Fibroblast of lung (primary cell): ENCODE measurements at regions not wholly inside any gene's neighbourhood (a gene's known extent, or its start where the extent isn't known, plus 50 kb on each side); places are given as distances from the start of the nearest gene placed in this dataset.

Source experiments
- DNase-seq, 2 donors: peaks; one replicate each; pipeline versions ENCODE4 v3.0.0 to v3.0.0-alpha.2; 2010; ENCODE audit warnings: low read depth in 2 of 2
- H2AFZ ChIP-seq: 2 replicates; pipeline ENCODE4 v1.5.1; 2012; ENCODE audit warnings: low read length, control low read depth, inconsistent platforms
- H3K27ac ChIP-seq: 2 replicates; pipeline ENCODE4 v1.5.1; 2011; ENCODE audit warnings: low read length, control low read depth; ENCODE audit not compliant: insufficient read depth
- H3K27me3 ChIP-seq: 2 replicates; pipeline ENCODE4 v1.5.1; 2011; ENCODE audit warnings: mild to moderate bottlenecking, low read length; ENCODE audit not compliant: control insufficient read depth, insufficient read depth
- H3K36me3 ChIP-seq: 2 replicates; pipeline ENCODE4 v1.5.1; 2011; ENCODE audit warnings: low read length; ENCODE audit not compliant: control insufficient read depth, insufficient read depth
- H3K4me1 ChIP-seq: 2 replicates; pipeline ENCODE4 v1.5.1; 2011; ENCODE audit warnings: low read length; ENCODE audit not compliant: control insufficient read depth, insufficient read depth; ENCODE audit errors: extremely low read depth
- H3K4me2 ChIP-seq: 2 replicates; pipeline ENCODE4 v1.5.1; 2011; ENCODE audit warnings: low read length, control low read depth; ENCODE audit not compliant: insufficient read depth; ENCODE audit errors: extremely low read depth
- H3K4me3 ChIP-seq, 4 experiments: fragments of 200-600 bp in 1 of 4; sonication (generic) in 1 of 4; replicated peaks in 1 of 4; 2 replicates each; pipeline ENCODE4 v1.5.1; 2011 to 2016; ENCODE audit warnings: low read length in 4 of 4, low read depth in 3 of 4, mild to moderate bottlenecking in 3 of 4, control low read depth in 2 of 4, inconsistent platforms in 1 of 4, mixed read lengths in 1 of 4; ENCODE audit not compliant: insufficient read depth in 1 of 4; ENCODE audit errors: control extremely low read depth in 1 of 4
- H3K79me2 ChIP-seq: 2 replicates; pipeline ENCODE4 v1.5.1; 2012; ENCODE audit warnings: mild to moderate bottlenecking, low read length, inconsistent platforms; ENCODE audit not compliant: control insufficient read depth, insufficient read depth
- H3K9ac ChIP-seq: 2 replicates; pipeline ENCODE4 v1.5.1; 2011; ENCODE audit warnings: mild to moderate bottlenecking, low read length, control low read depth; ENCODE audit not compliant: insufficient read depth
- H3K9me3 ChIP-seq: 2 replicates; pipeline ENCODE4 v1.5.1; 2012; ENCODE audit warnings: low read depth, low read length; ENCODE audit not compliant: control insufficient read depth, insufficient read depth
- H4K20me1 ChIP-seq: 2 replicates; pipeline ENCODE4 v1.5.1; 2011; ENCODE audit warnings: low read length; ENCODE audit not compliant: control insufficient read depth, insufficient read depth; ENCODE audit errors: extremely low read depth
- EZH2 ChIP-seq: IDR thresholded peaks from 2 replicates; pipeline ENCODE4 v1.5.1; 2012; ENCODE audit warnings: low read length, control low read depth, mild to moderate bottlenecking; ENCODE audit errors: missing control alignments
- TF ChIP-seq, protein P1 (sequence below), 2 donors: IDR thresholded peaks in 1 of 2; conservative IDR thresholded peaks in 1 of 2; 1 replicate in 1 of 2; 2 replicates in 1 of 2; pipeline ENCODE4 v1.5.1; 2011 to 2012; ENCODE audit warnings: low read length in 2 of 2, control low read depth in 1 of 2, inconsistent platforms in 1 of 2, low read depth in 1 of 2, mild to moderate bottlenecking in 1 of 2

DNA sequence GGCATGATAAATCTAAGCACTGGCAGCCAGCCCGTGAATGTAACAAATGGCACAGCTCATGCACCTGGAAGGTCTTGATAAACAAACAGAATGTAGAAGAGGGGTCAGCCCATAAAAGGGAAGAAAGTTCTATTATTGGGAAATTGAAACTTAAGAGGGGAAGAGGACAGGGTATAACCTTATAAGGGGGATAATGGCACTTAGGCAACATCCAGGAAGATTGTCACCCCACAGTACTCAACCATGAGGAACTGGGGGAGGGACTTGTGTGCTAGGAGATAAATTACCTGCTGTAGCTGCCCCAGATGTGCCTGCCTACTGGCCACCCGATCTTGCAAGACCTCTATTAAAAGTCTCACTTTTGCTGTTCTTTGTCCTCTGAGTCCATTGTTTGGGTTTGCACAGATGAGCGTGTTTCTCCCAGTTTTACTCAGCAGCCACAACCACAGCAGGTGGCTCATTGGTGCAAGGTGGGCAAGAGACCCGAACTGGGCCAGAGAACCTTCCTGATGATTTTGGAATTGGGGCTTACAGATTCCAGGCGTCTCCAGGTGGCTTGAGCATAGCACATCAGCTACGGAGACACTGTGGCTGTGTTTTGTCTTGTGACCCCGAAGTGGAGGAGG lies 79.0 kb upstream of the TAF1B start:
- no peaks in the 10 kb centered on the region for H3K79me2 ChIP-seq
- H4K20me1 ChIP-seq = no peaks in the 10 kb centered on the region
- no peak for DNase-seq
- no peaks in the 10 kb centered on the region for H3K9me3 ChIP-seq
- H3K27ac ChIP-seq = no peak overlapping the region
- H3K4me3 ChIP-seq = no peak overlapping the region
- no peak overlapping the region for H3K4me2 ChIP-seq
- no peaks in the 10 kb centered on the region for H3K36me3 ChIP-seq
- H2AFZ ChIP-seq = no peak overlapping the region
- TF ChIP-seq, protein P1, sequence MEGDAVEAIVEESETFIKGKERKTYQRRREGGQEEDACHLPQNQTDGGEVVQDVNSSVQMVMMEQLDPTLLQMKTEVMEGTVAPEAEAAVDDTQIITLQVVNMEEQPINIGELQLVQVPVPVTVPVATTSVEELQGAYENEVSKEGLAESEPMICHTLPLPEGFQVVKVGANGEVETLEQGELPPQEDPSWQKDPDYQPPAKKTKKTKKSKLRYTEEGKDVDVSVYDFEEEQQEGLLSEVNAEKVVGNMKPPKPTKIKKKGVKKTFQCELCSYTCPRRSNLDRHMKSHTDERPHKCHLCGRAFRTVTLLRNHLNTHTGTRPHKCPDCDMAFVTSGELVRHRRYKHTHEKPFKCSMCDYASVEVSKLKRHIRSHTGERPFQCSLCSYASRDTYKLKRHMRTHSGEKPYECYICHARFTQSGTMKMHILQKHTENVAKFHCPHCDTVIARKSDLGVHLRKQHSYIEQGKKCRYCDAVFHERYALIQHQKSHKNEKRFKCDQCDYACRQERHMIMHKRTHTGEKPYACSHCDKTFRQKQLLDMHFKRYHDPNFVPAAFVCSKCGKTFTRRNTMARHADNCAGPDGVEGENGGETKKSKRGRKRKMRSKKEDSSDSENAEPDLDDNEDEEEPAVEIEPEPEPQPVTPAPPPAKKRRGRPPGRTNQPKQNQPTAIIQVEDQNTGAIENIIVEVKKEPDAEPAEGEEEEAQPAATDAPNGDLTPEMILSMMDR (conservative IDR thresholded peaks at IDR 0.05 in 1 of 2, IDR thresholded peaks at IDR 0.05 in 1 of 2; ENCODE audit: low read depth in 1 of 2, low read length in 2 of 2) = no peak
- no peak for TF ChIP-seq EZH2
- no peaks in the 10 kb centered on the region for H3K4me1 ChIP-seq
- H3K9ac ChIP-seq = no peak overlapping the region
- no peaks in the 10 kb centered on the region for H3K27me3 ChIP-seq

DNA sequence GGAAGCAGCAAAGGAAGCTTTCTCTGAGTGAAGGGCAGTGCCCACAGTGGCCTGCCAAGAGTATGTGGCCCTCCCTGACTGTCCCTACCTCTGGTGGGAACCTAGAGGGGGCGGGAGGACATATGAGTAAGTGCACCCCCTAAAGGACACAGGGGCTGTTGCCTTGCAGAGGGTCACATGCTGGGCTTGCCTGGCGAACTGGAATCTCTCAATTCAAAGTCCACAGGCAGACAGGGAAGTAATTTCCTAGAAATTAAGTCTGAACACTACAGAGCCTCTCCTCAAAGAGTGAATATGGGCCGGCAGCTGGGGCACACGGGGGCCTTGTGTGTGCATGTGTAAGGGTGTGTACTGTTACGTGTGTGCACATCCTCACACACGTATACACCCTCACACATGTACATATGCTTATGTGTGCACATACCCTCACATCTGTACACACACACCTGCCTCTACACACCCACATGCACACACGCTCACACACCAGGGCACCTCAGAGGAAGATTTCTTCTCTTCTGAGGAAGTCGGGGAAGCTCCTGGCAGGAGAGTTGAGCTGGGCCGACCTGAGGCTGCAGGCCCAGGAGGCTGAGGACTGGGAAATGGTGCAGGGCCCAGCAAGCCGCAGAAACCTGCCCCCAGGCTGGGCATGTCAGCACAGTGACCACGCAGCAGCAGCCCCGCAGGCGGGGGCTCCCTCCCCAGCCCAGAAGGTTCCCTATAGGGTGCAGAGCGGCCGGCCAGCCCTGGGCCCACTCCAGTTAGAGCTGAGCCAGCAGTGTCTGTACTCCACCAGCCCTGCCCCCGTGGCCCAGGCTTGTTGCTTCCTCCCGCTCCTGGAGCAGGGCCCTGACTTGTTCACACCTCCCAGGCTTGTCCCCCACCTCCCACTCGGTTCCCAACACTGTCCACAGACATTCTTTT lies 77.4 kb upstream of the TAF1B start:
- no peak overlapping the region for H2AFZ ChIP-seq
- TF ChIP-seq, protein P1 (conservative IDR thresholded peaks at IDR 0.05 in 1 of 2, IDR thresholded peaks at IDR 0.05 in 1 of 2; ENCODE audit: low read depth in 1 of 2, low read length in 2 of 2) = no peak
- no peak for TF ChIP-seq EZH2
- no peaks in the 10 kb centered on the region for H3K79me2 ChIP-seq
- peaks cover 4% of the 10 kb centered on the region for H3K4me1 ChIP-seq
- no peaks in the 10 kb centered on the region for H3K36me3 ChIP-seq
- H3K9ac ChIP-seq = no peak overlapping the region
- no peaks in the 10 kb centered on the region for H3K9me3 ChIP-seq
- no peak overlapping the region for H3K4me2 ChIP-seq
- no peaks in the 10 kb centered on the region for H3K27me3 ChIP-seq
- no peak for DNase-seq
- no peak overlapping the region for H3K4me3 ChIP-seq
- H4K20me1 ChIP-seq = no peaks in the 10 kb centered on the region
- no peak overlapping the region for H3K27ac ChIP-seq

DNA sequence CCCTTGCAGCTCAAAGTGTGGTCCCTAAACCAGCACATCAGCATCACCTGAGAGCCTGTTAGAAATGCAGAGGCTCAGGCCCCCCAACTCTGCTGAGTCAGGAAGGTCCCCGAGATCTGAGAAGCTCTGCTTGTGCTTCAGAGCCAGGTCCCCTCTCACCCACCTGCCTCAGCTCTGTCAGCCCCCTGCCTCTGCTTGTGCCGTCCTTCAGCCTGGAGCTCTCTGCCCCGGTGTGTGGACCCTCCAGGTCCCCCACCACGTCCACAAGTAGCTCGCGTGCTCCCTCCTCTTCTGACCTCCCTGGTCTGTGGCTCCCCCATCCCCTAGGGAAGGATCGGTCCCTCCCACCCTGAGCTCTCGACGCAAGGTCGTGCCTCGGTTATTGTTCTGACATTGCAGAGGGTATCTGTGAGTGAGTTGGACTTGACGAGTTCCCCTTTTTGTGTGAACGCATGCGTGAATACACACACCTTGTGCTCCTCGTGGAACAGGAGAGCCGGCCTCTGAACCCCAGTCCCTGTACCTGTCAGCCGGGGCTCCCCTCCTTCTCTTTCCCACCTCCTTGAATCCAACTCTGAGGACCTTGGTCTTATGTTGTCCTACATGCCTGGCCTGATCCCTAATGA lies 75.5 kb upstream of the TAF1B start:
- Histone ChIP-seq H3K79me2 (no peaks in the 10 kb centered on the region), H3K9me3 (no peaks in the 10 kb centered on the region), H3K36me3 (no peaks in the 10 kb centered on the region), H3K4me1 (peaks cover 12% of the 10 kb centered on the region), H2AFZ (no peak overlapping the region), H3K4me3 (no peak overlapping the region), H3K27me3 (no peaks in the 10 kb centered on the region), H4K20me1 (no peaks in the 10 kb centered on the region), H3K4me2 (no peak overlapping the region), H3K27ac (no peak overlapping the region), H3K9ac (no peak overlapping the region)
- DNase-seq = no peak
- no peak for TF ChIP-seq EZH2
- TF ChIP-seq, protein P1 (conservative IDR thresholded peaks at IDR 0.05 in 1 of 2, IDR thresholded peaks at IDR 0.05 in 1 of 2; ENCODE audit: low read depth in 1 of 2, low read length in 2 of 2) = no peak
